GM12878 (cell line): ENCODE measurements at regions not wholly inside any gene's neighbourhood (a gene's known extent, or its start where the extent isn't known, plus 50 kb on each side); places are given as distances from the start of the nearest gene placed in this dataset.

Source experiments
- NR2C1 ChIP-seq: fragments of 450-650 bp; IDR thresholded peaks from 2 replicates; pipeline ENCODE4 v1.6.1; 2017; ENCODE audit warnings: antibody characterized with exemption, mild to moderate bottlenecking, moderate library complexity
- TF ChIP-seq, protein P1 (sequence below), 3 experiments: IDR thresholded peaks in 2 of 3; conservative IDR thresholded peaks in 1 of 3; 2 replicates each; pipeline ENCODE4 v1.5.1; 2011; ENCODE audit warnings: low read depth in 3 of 3, low read length in 3 of 3, mild to moderate bottlenecking in 3 of 3, control low read depth in 2 of 3, moderate library complexity in 2 of 3, inconsistent platforms in 1 of 3, mixed read lengths in 1 of 3; ENCODE audit not compliant: control insufficient read depth in 2 of 3, insufficient read depth in 1 of 3; ENCODE audit errors: extremely low read depth in 1 of 3
- TF ChIP-seq, protein P2 (sequence below): fragments of 450-650 bp; formaldehyde crosslinking; IDR thresholded peaks from 2 replicates; pipeline ENCODE4 v1.4.0; 2022; ENCODE audit warnings: mild to moderate bottlenecking, moderate library complexity

DNA sequence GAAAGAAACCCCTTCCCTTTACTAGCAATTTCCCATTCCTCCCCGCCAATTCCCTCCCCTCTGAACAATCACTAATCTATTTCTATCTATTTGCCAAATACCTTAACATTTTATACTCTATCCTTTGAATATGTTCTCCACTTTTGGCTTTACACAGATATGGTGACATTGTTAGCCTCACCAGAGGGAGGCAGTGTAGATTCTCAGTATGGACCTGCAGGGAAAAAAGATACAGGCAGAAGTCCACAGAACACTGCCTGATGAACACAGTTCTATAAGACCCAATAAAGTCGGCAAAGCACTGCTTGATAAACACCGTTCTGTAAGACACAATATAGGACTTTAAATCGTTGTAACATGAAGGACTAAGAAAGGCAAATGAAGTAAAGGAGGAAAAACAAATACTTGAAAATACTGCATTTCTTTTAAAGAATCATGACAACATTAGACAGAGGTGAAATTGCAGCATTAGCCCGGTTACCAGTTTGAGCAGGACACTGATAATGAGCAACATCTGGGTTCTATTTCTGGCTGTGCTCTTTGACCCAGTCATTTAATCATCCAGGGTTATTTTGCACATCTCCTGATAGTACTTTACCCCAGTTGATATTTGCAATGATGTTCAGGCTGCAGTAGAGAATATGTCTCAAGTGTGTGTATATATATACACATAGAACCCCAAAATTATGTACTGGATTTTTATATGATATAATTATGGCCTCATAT lies 296.8 kb downstream of the UTRN start (continued):
- TF ChIP-seq, protein P1, sequence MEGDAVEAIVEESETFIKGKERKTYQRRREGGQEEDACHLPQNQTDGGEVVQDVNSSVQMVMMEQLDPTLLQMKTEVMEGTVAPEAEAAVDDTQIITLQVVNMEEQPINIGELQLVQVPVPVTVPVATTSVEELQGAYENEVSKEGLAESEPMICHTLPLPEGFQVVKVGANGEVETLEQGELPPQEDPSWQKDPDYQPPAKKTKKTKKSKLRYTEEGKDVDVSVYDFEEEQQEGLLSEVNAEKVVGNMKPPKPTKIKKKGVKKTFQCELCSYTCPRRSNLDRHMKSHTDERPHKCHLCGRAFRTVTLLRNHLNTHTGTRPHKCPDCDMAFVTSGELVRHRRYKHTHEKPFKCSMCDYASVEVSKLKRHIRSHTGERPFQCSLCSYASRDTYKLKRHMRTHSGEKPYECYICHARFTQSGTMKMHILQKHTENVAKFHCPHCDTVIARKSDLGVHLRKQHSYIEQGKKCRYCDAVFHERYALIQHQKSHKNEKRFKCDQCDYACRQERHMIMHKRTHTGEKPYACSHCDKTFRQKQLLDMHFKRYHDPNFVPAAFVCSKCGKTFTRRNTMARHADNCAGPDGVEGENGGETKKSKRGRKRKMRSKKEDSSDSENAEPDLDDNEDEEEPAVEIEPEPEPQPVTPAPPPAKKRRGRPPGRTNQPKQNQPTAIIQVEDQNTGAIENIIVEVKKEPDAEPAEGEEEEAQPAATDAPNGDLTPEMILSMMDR (IDR thresholded peaks at IDR 0.05 in 2 of 3, conservative IDR thresholded peaks at IDR 0.05 in 1 of 3; ENCODE audit: control insufficient read depth in 2 of 3, extremely low read depth in 1 of 3, insufficient read depth in 1 of 3, low read depth in 3 of 3, low read length in 3 of 3) = peak; percentile 48 to 66 (median 56); a peak in 5 of 6 replicates
- TF ChIP-seq NR2C1 = no peak
- TF ChIP-seq, protein P2, sequence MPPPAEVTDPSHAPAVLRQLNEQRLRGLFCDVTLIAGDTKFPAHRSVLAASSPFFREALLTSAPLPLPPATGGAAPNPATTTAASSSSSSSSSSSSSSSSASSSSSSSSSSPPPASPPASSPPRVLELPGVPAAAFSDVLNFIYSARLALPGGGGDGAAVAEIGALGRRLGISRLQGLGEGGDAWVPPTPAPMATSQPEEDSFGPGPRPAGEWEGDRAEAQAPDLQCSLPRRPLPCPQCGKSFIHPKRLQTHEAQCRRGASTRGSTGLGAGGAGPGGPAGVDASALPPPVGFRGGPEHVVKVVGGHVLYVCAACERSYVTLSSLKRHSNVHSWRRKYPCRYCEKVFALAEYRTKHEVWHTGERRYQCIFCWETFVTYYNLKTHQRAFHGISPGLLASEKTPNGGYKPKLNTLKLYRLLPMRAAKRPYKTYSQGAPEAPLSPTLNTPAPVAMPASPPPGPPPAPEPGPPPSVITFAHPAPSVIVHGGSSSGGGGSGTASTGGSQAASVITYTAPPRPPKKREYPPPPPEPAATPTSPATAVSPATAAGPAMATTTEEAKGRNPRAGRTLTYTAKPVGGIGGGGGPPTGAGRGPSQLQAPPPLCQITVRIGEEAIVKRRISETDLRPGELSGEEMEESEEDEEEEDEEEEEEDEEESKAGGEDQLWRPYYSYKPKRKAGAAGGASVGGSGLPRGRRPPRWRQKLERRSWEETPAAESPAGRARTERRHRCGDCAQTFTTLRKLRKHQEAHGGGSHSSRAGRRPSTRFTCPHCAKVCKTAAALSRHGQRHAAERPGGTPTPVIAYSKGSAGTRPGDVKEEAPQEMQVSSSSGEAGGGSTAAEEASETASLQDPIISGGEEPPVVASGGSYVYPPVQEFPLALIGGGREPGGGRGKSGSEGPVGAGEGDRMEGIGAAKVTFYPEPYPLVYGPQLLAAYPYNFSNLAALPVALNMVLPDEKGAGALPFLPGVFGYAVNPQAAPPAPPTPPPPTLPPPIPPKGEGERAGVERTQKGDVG (CRISPR knock-in tag) = no peak
